ENCODE measurements at regions not wholly inside any gene's neighbourhood (a gene's known extent, or its start where the extent isn't known, plus 50 kb on each side); places are given as distances from the start of the nearest gene placed in this dataset.

DNA sequence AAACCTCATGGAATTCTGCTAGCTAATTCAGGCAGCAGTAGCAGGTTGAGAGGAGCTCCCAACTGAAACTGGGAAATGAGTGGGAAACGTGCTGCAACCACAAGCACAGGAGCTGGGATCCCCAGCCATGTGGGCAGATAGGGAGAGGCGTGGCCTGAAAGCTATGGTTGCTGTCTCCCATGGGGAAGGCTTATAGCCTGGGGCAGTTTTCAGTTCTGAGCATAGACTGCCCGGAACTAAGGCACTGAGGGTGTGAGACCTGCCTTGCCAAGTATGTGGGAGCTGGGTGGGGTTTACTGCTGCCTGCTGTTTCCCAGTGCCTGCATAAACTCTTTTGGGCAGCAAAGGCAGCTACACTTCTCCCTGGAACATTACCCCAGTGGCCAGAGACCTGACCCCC, 229.5 kb downstream of the TUSC7 start:
- no peak for DNase-seq

DNA sequence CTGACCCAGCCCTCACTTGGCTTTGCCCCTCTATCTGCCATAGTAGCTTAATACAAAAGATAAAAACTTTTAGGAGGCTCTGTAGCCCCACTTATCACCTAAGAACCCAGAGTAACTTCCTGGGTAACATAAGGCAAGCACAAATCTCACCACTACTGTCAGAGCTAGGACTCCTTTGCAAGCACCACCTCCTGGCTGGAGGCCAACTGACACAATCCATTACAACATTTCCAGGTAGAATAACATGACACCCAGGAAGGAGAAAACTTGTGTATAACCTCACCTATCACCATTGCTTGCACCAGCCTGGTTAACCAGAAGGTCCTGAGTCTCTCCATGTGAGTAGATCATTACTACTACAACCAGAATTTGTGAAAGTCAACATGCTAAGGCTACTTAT, 230.0 kb downstream of the TUSC7 start:
- no peak for DNase-seq

DNA sequence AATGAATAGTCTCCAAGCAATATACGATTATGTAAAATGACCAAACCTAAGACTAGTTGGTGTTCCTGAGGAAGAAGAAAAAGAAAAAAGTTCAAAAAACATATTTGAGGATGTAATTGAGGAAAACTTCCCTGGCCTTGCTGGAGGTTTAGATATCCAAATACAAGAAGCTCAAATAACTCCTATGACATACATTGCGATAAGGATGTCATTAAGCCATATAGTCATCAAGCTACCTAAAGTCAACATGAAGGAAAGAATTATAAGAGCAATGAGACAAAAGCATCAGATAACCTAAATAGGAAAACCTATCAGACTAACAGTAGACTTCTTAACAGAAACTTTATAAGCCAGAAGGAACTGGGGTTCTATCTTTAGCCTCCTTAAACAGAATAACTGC, 231.1 kb downstream of the TUSC7 start:
- no peak for DNase-seq

DNA sequence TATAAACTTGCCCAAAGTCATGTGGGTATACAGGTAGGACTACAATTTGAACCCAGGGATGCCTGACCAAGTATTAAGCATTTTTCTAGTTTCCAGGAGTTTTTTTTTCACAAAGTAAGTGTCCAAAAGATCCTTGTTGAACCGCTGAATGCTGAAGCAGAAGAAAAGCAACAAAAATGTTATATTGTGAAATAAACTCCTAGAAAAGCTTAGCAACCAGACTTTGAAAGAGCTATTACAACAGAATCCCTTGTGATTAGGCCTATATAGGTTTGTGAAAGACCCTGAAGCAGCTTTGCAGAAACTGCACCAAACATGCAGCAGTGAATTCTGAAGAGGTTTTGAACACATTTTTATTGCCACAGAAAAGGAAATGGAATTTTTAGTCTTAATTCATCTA, 236.8 kb downstream of the TUSC7 start:
- no peak for DNase-seq

DNA sequence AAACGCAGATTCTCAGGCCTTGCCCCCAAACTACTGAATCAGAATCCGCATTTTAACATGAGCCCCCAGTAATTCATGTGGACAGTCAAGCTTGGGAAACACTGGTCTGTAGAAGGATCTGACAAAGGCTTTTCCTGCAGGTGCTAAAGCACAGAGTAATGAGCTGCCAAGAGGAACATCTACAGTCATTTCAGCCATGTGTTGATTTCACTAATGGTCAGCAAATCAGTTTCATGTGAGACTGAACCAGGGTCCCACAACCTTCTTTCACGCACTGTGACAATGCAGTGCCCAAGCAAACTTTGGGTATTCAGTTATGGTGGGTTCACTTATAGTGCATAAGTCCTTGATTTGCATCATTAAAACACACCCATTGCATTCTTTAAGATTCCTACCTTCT, 237.6 kb downstream of the TUSC7 start:
- no peak for DNase-seq

DNA sequence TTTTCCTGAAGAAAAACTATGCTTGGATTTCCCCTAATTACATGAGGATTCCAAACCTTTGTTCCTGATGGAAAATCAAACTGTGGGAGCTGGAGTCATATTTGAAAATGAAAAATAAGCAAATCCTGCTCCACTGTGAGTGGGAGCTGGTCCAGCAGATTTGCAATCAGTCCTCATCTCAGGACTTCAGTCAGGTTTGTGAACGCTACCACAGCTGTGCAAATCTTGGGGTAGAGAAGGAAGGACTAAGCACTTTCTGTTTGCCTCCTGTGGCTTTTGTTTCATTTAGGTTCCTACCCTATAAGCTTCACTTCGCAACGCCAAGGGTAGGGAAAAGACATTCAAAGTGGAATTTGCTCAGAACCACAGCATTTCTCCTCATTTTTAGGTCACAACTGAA, 238.2 kb downstream of the TUSC7 start:
- no peak for DNase-seq

DNA sequence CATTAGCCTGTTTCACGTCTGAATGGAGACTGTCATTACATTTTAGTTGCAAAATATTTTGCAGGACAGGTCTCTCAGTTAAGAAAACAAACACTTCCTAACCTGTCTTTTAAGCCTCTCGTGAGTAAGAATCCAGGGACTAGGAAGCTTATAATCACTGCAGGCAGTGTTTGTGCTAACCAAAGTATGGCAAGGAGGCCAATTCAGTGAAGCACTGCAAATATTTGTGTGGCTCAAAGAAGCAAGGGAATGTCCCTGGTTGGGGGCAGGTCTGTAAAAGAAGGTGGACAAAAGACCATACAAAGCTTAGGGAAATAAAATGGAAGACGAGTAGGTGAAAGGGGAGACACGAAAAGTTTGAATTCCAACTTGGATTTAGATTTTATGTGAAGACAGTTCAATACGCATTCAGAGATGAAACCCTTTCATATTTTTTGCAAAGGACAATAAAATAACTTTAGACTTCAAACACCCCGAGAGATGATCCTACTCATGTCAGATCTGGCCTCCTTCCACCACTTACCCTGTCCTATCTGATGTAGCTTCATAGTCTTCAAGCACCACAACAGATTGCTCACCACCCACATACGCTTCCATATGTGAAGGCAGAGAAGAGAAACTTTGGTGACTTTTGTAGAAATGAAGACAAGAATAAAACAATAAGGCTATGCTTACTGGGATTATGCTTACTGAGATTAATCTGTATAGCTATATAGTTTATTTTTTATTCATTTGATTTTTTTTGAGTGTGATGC, 240.9 kb downstream of the TUSC7 start:
- no peak for DNase-seq

DNA sequence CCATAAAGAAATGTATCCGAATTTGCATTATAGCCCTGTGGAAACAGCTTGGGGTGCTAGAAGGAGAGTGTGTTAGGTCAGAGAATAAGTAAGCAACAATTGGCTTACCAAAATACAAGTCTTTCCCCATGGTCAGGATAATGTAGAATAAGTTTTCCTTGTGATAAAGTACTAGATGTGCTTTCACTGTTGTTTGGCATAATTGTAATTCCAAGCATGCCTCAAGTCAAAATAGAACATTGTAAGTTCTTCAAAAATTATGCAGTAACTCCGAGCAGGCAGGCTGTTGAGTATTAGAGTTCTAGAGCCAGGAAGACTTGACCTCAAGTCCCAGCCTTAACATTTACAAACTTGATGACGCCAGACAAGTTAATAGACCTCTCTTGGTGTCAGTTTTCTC, 242.0 kb downstream of the TUSC7 start:
- DNase-seq: no peak

DNA sequence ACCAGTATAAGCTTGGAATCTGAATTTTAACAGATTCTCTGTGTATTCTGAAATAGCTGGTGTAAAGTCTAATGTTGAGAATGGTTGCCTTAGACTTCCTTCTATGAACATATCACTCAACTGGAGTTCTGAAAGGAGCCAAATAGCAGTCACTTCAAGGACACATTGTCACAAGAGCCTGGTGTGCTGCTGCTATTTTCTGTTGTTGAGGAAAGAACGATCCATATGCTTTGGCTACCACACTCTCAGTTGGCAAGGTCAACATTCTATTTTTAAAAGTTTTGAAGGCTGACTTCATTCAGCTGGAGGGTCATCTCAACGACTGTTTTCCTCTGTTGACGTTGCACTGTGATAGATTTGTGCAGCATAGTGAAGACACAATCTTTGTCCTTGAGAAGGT, 248.7 kb downstream of the TUSC7 start:
- no peak for DNase-seq

DNA sequence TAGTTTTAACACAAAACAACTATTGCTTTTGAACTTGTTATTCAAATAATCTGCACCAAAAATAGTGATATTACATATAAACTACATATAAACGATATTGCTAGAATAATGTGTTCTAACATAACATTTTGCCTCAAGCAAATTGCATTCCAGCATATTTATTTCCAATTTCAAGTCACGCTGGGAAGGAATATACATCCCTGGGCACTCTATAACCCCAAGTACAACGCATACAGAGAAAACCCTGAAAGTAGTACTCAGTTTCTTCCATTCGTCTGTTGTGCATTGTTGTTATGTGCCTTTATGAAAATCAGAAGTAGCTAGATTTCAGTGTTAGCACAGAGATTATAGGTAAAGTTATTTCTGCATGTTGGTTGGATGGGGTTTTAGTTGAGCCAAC, 251.5 kb downstream of the TUSC7 start:
- DNase-seq: no peak

DNA sequence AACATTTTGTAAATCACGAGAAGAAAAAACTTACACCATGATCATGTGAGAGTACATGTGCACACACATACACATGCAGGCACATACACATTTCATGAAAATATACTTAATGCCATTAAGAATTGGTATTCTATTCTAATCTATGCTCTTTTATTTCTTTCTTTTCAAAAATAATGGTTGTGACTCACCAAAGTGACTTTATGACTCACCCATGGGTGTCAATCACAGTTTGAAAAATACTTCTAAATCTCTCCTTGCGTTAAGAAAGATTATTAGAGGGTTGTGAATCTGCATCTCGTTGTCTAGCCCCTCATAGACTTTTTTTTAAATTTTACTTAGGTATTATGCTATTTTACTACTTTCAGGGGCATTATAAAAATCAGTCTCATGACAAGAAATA, 254.2 kb downstream of the TUSC7 start:
- no peak for DNase-seq

DNA sequence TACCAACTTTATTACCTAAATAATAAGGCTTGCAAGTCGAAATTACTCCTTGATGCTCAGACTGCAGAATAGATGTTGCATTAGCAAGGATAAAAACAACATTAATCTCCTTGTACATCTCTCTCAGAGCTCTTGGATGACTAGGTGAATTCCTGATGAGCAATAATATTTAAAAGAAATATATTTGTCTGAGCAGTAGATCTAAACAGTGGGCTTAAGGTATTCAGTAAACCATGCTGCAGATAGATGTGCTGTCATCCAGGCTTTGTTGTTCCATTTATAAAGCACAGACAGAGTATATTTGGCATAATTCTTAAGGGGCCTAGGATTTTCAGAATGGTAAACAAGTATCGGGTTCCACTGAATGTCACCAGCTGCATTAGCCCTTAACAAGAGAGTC, 257.1 kb downstream of the TUSC7 start:
- no peak for DNase-seq

DNA sequence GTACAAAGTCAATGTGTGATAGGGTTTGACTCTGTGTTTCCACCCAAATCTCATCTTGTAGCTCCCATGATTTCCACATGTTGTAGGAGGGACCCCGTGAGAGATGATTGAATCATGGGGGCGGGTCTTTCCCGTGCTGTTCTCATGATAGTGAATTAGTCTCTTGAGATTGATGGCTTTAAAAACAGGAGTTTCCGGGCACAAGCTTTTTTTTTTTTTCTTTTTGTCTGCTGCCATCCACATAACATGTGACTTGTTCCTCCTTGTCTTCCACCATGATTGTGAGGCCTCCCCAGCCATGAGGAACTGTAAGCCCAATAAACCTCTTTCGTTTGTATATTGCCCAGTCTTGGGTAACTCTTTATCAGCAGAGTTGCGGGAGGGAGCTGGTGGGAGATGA, 259.6 kb downstream of the TUSC7 start:
- no peak for DNase-seq

DNA sequence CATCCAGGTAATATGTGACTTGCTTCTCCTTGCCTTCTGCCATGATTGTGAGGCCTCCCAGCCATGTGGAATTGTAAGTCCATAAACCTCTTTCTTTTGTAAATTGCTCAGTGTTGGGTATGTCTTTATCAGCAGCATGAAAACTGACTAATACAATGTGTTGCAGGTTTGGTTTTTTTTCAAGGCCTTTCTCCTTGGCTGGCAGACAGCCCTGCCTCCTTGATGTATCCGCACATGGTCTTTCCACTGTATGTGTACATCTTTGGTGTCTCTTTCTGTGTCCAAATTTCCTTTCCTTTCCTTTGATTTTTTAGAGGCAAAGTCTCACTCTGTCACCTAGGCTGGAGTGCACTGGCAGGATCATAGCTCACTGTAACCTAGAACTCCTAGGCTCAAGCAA, 260.1 kb downstream of the TUSC7 start:
- DNase-seq: no peak

DNA sequence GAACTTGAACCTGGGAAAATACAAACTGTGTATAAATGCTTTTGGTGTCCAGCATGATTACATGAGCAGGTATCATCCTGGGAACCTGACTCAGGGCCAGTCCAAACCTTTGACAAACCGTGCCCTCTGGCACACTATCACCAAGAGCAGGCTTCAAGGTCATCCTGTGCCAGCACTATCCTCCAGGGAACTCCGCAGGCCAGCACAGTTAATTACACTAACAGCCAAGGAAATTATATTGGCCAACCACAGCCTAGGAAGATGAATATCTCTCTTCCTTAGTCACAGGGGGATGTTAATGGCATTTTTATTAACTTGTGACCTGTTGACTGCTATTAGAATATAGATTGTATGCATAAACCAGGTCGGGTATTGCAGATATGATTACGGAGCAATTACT, 262.0 kb downstream of the TUSC7 start:
- no peak for DNase-seq

DNA sequence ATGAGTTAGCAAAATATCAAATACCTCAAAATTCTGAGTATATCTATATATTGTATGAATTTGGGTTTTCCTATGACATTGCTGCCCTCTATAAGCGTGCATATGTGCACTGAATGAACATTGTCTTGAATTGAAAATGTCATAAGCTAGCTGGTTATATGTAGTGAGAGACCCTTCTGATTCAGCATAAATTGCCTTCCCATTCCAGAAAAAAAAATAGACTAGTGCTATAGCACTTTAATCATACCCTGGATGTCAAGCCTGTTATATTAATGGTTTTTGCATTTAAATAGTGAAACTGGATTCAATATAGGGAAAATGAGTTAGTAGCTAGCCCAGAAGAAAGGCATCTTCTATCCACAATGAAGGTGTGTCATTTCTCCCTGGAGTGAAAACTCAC, 265.1 kb downstream of the TUSC7 start:
- DNase-seq: no peak

DNA sequence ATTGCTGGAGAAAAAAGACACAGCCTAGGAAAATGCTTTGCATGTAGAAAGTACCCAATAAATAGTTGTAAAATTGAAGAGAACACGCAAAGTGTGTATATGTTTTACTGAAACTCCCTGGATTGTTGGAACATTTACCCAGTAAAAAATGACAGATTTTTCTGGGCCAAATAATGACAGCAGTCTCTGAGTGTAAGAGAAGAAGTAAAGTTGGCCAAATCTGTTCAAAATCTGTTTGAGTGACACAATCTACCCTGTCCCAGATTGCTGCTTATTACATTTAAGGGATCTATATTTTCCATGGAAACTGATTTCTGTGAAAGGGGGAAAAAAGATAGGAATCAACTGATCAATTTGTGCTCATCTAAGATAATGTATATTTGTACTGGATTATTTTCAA, 267.9 kb downstream of the TUSC7 start:
- no peak for DNase-seq

DNA sequence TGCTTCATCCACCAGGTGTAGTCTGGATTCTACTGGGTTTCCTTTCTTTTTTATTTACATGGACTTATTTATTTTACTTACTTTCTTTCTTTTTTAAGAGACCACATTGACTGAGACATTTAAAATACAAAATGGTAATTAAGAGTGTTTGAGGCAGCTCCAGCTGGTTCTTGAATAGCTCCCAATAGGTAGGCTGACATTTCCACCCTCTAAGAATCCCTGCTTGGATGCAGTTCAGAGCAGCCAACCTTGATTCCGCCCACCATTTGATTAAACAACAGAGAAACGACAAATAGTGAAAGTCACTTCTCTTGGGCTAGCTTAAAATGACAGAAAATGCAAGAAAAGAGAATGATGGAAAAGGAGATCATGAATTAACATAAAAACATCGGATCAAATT, 270.5 kb downstream of the TUSC7 start:
- no peak for DNase-seq

DNA sequence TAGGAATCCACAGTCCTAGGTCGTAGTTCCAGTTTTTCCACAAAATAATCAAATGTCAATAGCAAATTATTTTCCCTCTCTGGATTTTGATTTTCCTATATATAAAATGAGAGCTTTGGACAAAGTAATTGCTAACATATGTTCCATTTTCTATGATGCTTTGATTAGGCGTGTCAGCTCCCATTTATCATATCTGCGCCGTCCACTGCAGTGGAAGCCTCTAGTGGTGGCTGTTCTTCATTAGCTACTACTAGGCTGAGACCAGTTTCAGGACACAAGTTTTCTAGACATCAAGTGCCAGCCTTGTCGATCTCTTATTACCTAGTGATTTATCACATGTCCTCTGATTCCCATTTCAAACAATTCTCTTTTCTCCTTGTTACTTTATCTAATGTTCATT, 271.5 kb downstream of the TUSC7 start:
- no peak for DNase-seq

DNA sequence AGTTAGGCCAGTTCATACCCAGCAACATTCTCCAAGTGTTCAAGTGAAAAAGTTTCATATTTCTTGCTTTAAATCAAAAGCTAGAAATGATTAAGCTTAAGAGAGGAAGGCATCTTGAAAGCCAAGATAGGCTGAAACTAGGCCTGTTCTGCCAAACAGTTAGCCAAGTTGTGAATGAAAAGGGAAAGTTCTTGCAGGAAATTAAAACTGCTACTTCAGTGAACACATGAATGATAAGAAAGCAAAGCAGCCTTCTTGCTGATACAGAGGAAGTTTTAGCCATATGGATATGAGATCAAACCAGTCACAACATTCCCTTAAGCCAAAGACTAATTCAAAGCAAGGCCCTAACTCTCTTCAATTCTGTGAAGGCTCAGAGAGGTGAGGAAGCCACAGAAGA, 274.7 kb downstream of the TUSC7 start:
- DNase-seq: no peak

DNA sequence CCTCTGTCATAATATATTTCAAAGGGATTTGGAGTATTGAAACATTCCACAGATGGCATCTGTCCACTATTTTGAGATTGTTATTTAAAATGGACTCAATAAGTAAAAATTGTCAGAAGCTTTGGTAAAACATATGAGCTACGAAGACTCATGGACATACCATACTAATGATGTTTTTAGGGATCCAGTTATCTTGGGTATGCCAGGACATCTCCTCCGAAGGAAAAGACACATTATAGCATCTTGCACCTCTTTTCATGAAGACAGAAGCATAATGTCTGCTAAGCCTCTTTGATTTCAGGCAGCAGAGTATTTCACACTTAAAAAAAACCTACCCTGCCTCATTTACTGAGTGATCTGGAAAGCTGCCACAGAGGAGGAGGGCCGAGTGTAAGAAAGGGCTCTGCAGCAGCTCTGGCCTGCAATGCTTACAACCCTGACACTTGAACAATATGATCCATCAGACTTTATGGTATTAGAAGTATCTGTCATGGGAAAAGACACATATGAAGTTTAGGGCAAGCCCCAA, 284.8 kb downstream of the TUSC7 start:
- DNase-seq: no peak

DNA sequence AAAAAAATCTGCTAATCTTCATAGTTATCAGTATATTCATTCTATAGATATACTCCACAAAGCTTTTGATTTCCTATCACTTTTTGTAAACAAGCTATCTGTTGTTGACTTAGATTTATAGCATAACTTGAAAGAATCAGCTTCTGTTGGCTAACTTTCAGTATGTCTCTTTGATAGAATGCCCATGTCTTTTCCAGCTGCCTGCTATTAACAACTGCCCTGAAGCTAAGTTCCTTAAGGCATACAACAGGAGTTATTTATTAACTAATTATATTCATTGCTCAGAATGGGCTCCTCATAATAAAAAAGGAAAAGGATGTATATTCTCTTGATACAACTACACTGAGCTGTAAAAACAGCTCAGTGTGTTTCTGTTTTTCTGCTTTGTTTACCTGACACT, 293.9 kb downstream of the TUSC7 start:
- DNase-seq: no peak

DNA sequence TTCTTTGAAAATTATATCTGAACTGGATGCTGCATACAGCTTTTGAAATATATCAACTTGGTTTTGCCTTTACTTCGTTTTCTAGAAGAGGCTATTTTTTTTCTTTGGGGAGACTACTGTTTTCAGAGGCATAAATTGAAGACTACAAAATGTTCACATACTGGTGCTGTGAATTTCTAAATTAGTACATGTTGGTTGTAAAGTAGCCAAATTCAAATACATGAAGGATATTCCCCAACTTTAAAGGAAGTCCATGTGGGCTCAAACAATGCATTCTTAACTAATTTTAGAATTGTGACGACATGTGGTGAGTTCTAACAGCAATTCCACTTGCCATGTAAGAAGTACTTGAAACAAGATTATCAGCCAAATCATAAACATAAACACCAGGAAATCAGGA, 295.7 kb downstream of the TUSC7 start:
- no peak for DNase-seq

DNA sequence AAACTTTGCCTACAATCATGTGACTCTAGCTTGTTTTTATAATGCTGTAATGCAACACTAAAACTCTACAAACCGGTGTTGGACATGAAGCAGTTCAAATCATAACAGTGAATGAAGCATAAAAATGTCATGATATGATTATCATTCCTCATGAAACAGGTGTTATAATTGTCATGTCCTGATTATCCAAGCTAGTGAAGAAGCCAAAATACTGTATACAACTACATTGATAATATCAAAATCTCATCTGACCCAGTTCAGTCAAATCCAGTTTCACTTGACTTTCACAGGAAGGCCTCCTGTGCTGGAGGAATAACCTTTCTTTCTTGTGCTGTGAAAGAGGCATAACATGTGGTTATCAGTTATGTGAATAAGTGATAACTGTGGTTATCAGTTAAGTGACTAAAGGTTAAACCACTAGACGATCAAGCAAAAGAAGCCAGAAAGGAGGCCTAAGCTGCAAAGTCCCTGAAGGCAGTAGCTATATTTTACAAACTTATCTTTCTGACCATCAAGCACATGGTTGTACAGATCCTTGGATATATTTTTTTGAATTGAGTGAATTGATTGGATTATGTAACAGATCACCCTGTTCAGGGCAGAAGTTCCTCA, 296.4 kb downstream of the TUSC7 start:
- DNase-seq: no peak

DNA sequence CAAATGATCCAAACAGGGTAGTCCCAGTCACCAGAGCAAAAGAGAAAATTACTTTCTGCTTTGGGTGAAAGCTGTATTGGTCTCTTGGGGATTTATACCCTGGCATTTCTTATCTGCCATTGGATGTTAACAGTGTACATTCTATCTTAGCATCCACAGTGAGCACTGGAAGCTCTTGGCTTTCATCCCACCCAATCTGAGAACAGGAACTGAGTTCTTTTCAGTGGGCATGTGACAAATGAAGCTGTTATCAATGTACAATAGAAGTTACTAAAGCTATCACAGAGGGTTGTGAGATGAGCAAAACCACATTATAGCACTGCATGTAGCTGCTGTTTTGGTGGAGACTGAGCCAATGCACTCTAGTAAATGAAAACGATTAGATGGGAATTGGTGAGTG, 300.7 kb downstream of the TUSC7 start:
- no peak for DNase-seq

Data from inflammatory macrophage treated with lipopolysaccharide for 4 hours (primary cell).